RPMI8226 (cell line): ENCODE measurements at regions not wholly inside any gene's neighbourhood (a gene's known extent, or its start where the extent isn't known, plus 50 kb on each side); places are given as distances from the start of the nearest gene placed in this dataset.
"Not testable (repeated sequence)": the region's sequence is repeated elsewhere in the genome, so short reads cannot be mapped to it uniquely, and the experiment has no call there.

ENCODE experiments used
- DNase-seq: peaks from one replicate; pipeline ENCODE4 v3.0.0-alpha.2; 2015

DNA sequence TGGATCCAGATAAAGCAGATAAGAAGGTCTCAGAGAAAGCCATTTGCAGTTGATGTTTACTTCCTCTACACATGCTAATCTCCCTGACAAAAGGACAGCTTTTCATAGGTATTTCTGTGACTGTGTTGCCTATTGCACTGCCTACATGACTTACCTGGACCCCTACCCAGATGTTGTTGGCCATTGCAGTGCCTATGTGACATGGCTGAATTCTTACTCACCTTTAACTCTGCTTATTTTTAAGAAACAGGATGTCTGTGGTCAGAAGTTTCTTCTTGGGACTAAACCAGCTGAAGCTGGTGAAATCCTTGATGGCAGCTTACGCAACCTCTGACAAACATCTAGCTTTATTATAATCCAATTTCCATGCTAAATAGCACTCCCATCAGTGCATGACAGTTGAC is 50.7 kb downstream of the PPIAL4D start:
- not testable (repeated sequence) for DNase-seq

DNA sequence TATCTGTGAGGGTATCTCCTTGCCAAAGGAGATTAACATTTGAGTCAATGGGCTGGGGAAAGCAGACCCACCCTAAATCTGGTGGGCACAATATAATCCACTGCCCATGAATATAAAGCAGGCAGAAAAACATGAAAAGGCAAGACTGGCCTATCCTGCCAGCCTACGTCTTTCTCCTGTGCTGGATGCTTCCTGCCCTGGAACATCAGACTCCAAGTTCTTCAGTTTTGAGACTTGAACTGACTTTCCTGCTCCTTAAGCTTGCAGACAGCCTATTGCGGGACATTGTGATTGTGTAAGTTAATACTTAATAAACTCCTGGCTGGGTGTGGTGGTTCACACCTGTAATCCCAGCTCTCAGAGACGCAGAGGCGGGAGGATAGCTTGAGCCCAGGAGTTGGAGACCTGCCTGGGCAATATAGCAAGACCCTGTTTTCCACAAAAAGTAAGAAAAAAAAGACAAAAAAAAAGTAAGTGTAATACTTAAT is 52.4 kb downstream of the PPIAL4D start:
- not testable (repeated sequence) for DNase-seq

DNA sequence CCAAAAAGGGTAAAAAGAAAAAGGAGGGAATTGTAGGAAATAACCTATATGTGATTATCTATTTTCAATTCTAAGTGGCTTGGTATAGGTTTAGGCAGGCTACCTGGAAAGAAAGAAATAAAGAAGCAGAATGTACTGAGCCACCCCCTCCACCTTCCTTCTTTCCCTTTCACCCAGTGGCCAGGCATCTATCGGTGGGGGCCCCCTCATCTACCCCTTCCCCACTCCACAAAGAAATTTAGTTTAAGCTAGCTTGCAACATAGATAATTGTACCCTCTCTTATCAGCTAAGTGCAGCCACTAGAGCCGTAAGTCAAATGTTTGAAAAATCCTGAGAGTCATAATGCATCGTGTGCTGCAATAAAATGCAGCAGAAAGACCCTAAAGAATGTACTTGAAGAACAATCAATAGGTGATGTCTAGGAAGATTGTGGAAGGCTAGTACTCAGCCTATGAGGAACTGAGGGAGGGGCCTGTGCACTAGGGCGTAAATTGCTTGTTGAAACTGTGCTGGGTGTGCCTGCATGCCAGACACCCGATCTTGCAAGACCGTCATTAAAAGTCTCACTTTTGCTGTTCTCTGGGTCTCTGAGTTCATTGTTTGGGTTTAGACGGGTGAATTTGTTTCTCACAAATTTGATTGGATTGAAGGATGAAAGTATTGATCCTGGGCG is 53.0 kb downstream of the PPIAL4D start:
- not testable (repeated sequence) for DNase-seq

DNA sequence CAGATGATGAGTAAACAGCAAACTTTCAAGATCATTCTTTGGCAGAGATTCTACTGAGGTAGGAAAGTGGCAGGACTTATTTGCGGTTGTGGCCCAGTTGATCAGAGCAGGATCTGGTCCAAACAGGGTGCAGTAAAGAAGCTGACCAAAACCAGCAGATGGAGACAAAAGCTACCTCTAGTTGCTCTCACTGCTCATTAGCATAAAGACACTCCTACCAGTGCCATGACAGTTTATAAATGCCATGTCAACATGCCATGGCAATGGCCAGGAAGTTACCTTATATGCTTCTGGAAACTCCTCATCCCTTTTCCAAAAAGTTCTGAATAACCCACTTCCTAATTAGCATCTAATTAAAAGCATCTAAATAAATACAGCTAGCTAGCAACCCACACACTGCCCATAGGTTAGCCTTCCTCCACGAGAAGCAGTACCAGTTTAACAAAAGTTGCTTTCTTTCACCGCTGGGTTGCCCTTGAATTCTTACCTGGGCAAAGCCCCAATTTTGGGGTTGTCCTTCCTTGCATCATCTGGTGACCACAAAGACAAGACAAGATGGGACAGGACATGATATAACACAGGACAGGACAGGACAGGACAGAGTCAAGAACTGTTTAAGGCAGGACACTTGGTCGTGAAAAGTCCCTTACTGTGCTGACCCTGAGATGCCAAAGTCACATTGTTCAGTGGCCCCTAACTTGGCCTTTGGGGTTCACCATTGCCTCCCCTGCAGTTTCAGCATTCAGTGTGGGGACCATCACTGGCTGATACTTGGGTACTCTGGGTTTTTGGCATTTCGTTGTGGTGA is 59.2 kb downstream of the PPIAL4D start:
- peak; percentile 1 for DNase-seq

DNA sequence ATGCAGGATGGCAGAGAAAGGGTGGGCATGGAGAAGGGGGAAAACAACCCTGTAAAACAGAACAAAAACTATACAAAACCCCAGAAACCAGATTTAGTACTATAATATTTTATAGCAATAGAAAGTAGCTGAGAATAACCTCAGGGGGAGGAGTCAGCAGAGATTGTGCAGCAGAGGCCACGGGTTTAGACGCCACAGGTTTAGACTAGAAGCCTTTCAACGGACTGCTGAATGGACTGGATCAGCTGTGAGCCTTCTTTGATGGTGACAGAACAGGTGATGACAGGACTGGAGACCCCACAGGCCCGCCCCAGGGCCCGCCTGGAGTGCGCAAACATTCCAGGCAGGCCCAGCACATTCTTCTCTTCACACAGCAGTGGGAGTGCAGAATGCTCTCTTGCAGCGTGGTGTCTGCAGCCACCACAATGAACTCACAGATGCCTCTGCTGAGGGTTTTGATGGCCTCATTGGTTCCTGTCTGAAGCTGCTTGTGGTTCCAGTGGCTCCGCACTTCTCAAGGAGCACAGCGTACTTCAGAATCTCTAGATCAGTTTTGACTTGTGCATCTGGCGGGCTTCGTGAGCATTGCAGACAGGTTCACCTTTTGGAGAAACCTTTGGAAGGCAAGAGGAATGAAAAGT is 65.6 kb downstream of the PPIAL4D start:
- not testable (repeated sequence) for DNase-seq

DNA sequence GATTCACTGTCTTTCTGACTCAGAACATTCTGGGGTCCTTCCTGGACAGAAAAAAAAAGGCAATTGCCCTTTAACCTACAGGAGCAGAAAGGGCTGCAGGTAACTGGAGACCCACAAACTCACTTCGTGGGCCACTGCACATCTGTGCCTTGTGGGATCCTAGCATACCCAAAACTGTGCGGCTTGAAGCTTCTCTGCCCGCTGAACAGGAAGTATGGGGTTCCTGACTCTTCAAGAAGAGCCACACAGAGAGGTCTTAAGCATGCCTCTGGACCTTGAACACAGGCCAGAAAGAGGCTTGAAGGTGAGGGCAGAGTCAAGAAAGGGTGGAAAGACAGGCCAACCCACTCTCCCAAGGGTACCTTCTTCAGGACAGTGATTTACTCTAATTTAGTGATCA is 67.6 kb downstream of the PPIAL4D start:
- DNase-seq = not testable (repeated sequence)

DNA sequence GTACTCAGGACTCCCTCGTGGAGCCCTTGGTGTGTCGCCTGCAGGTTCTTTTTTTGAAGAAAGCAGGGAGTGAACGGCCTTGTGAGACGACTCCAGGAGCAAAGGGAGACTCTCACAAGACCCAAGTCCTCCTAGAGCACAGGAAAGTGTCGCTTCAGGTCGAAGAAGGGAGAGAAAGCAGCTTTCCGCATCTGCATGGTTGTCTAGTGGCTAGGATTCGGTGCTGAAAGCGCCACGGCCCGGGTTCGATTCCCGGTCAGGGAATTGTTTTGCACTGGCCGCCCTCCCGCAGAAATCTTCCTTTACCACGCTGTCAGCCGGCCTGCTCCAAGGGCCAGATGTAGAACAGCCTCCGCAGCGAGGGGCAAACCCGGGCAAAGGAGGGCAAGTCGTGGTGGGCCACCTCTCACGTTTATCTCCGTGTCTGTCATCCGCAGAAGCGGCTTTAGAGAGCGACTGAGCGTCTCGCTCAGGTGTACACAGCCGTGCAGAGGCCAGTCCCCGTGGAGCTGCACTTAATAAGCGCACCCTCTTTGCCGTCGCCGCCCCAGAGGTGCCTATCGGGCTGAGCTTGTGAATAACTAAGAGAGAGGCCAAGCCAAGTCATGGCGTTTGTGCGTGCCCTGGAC is 72.6 kb downstream of the FAM72D start:
- not testable (repeated sequence) for DNase-seq

DNA sequence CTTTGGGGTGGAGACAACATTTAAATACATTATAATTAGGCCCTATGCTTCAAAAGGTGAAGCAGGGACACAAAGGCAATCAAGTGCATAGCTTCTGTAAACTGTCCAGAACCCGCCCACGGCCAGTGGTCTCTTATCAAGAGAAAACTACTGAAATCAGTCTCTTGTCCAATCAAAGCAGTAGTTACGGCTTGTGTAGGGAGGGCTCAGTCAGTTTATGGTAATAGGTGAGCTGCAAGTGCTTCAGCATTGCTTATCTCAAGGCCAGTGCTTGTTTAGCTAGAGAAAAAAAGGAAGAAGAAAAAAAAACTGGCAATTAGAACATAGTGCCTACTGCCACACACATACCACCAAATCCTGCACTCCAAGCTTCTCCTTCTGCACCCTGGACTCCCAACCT is 68.6 kb downstream of the FAM72D start:
- DNase-seq = not testable (repeated sequence)
